ENCODE measurements at regions not wholly inside any gene's neighbourhood (a gene's known extent, or its start where the extent isn't known, plus 50 kb on each side); places are given as distances from the start of the nearest gene placed in this dataset.

GRCh38 chr10:3426190-3426845 is 253.7 kb upstream of the PITRM1 start:
- Histone ChIP-seq H2AK5ac (ENCODE audit: low read depth, low read length) (peak overlapping the region; percentile 72; the same call in 1 of the 2 replicates), H2BK15ac (ENCODE audit: low read depth, low read length) (peak overlapping the region; percentile 79; the same call in 2 of the 3 replicates), H4K8ac (ENCODE audit: low read depth in 2 of 2, low read length in 2 of 2) (peak overlapping the region; percentile 38 to 84; a peak in 3 of 4 replicates), H2BK20ac (ENCODE audit: low read depth, low read length) (peak overlapping the region; percentile 68), H3K4ac (ENCODE audit: low read depth, low read length) (peak overlapping the region; percentile 82), H2AK9ac (replicated peaks; ENCODE audit: low read depth, low read length, poor library complexity) (no peak overlapping the region), H4K20me1 (ENCODE audit: insufficient read depth, low read length) (no peaks in the 10 kb centered on the region), H2BK120ac (ENCODE audit: low read depth, low read length) (peak overlapping the region; percentile 85), H4K91ac (ENCODE audit: insufficient read depth, low read depth, low read length) (peak overlapping the region; percentile 73; the same call in 1 of the 2 replicates), H3K4me1 (ENCODE audit: control insufficient read depth, insufficient read depth, low read length) (peaks cover 14% of the 10 kb centered on the region), H3K23ac (ENCODE audit: low read depth, low read length) (peak overlapping the region; percentile 74; the same call in 1 of the 2 replicates), H3K56ac (ENCODE audit: extremely low read depth, insufficient read depth, low read length) (0 out of 2 replicates have a peak overlapping the region, but pooled peaks have one; percentile 24), H3K4me3 (ENCODE audit: insufficient read depth, low read depth, low read length) (no peak overlapping the region), H3K9me3 (ENCODE audit: control insufficient read depth, insufficient read depth, low read length) (no peaks in the 10 kb centered on the region), H3K18ac (ENCODE audit: low read depth, low read length) (peak overlapping the region; percentile 28), H3K27ac (ENCODE audit: insufficient read depth, low read length) (peak overlapping the region; percentile 72; the same call in 1 of the 2 replicates), H3K9me1 (ENCODE audit: insufficient read depth, low read length) (peaks cover 7% of the 10 kb centered on the region; the same call in 1 of the 2 replicates), H4K5ac (ENCODE audit: low read depth, low read length) (peak overlapping the region; percentile 19), H3K27me3 (ENCODE audit: control insufficient read depth, insufficient read depth, low read length) (no peaks in the 10 kb centered on the region), H3K14ac (replicated peaks; ENCODE audit: low read depth, low read length) (peak overlapping the region; percentile 74), H2BK5ac (ENCODE audit: low read depth, low read length, poor library complexity, severe bottlenecking) (peak overlapping the region; percentile 81), H2AFZ (replicated peaks; ENCODE audit: low read length, poor library complexity) (peak overlapping the region; percentile 71), H3K79me1 (ENCODE audit: low read depth in 1 of 2, low read length in 2 of 2) (no peaks in the 10 kb centered on the region), H3K4me2 (ENCODE audit: low read depth, low read length) (no peak overlapping the region; the same call in 1 of the 2 replicates), H3K36me3 (ENCODE audit: control insufficient read depth, insufficient read depth, low read length) (no peaks in the 10 kb centered on the region), H3K9ac (ENCODE audit: low read depth, low read length) (no peak overlapping the region)
- 20% methylated on average over 1 of the region's 3 CpGs; no CpG with 5 or more reads in 1 of the 2 experiments for WGBS, 2 experiments (ENCODE audit: extremely low coverage in 2 of 2, insufficient read length in 1 of 2)
- ChIA-PET CTCF (interaction anchor here (0.6 kb wide), 1 partner anchor 1071 kb away, joined by 3 read pairs; no protein-coding TSS in a partner anchor), POLR2A (ENCODE audit: unreplicated experiment) (no interaction called here)
- intact Hi-C loops (cut with micrococcal nuclease) (no loop called here), dilution Hi-C loops (cut with HindIII; ENCODE audit: low sequenced_read_pairs, unreplicated experiment) (no loop called here), in situ Hi-C loops (cut with MboI; ENCODE audit: low sequenced_read_pairs) (no loop called here)
- DNase-seq (peak; percentile 82), ATAC-seq (ENCODE audit: low read depth) (peak; percentile 81)
- BruUV-seq (replicated peaks) = no TSS peak
- TF ChIP-seq MAZ (IDR thresholded peaks at IDR 0.05; ENCODE audit: borderline replicate concordance, low read depth, low read length) (no peak), SMC3 (IDR thresholded peaks at IDR 0.05; ENCODE audit: low read depth, low read length) (no peak), MAFK (IDR thresholded peaks at IDR 0.05; ENCODE audit: low read depth, low read length) (peak; percentile 12; the same call in 1 of the 2 replicates), BHLHE40 (IDR thresholded peaks at IDR 0.05; ENCODE audit: low read depth, low read length) (no peak)
